ENCODE measurements at regions not wholly inside any gene's neighbourhood (a gene's known extent, or its start where the extent isn't known, plus 50 kb on each side); places are given as distances from the start of the nearest gene placed in this dataset.
A peak's percentile ranks its signal among the peaks of the same experiment; 100 is the strongest.
"Not testable (repeated sequence)": the region's sequence is repeated elsewhere in the genome, so short reads cannot be mapped to it uniquely, and the experiment has no call there.

- no peak for DNase-seq (ENCODE audit: extremely low read depth in 1 of 2, low read depth in 1 of 2)
These were observed 50.5 kb upstream of the GRIN2A start for GRCh38 chr16:10232757-10233156.

- DNase-seq (ENCODE audit: extremely low read depth in 1 of 2, low read depth in 1 of 2): no peak
These were observed 57.4 kb upstream of the GRIN2A start for GRCh38 chr16:10239640-10240039.

GRCh38 chr16:10240854-10241613, 58.8 kb upstream of the GRIN2A start:
- DNase-seq (ENCODE audit: extremely low read depth in 1 of 2, low read depth in 1 of 2): no peak

DNA sequence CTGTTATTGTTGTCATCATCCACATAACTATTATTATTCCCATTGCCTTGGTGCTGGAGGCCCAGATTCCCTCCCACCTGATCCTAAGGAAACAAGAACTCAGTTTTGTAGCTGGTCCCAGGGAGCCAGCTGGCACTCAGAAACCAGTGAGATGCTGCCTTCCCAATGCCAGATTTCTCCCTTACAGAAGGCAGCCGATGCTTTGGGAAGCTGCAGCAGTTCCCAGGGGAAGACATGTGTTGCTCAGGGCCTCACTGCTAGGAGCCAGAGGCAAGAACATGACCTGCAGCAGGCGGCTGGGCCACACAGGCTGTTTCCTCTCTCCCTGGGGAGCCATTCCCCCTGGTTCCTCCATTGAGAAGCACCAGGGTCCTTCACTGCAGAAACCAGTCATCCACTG, 59.9 kb upstream of the GRIN2A start:
- DNase-seq (ENCODE audit: extremely low read depth in 1 of 2, low read depth in 1 of 2): no peak

GRCh38 chr16:10242916-10243315, 60.7 kb upstream of the GRIN2A start:
- no peak for DNase-seq (ENCODE audit: extremely low read depth in 1 of 2, low read depth in 1 of 2)

GRCh38 chr16:10245002-10245401, 62.8 kb upstream of the GRIN2A start:
- no peak for DNase-seq (ENCODE audit: extremely low read depth in 1 of 2, low read depth in 1 of 2)

GRCh38 chr16:10250137-10250828, 68.1 kb upstream of the GRIN2A start:
- no peak for DNase-seq (ENCODE audit: extremely low read depth in 1 of 2, low read depth in 1 of 2)

- no peak for DNase-seq (ENCODE audit: extremely low read depth in 1 of 2, low read depth in 1 of 2)
These were observed 69.9 kb upstream of the GRIN2A start for GRCh38 chr16:10252155-10252554.

DNA sequence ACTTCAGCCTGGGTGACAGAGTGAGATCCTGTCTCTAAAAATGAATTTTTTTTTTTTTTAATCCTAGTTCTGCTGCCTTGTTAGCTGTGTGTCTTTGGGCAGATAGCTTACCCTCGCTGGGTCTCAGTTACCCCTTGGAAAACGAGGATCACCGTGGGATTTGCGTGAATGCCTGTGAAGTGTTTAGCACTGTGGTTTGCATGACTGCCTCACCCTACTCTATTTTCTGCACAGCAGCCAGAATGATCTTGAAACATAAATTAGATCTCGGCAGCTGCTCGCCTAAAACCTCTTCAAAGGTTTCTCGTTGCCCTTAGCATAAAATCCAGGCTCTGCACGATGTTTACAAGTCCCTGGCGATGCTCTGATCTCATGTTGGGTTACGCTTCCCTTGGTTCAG, 71.2 kb upstream of the GRIN2A start:
- no peak for DNase-seq (ENCODE audit: extremely low read depth in 1 of 2, low read depth in 1 of 2)

GRCh38 chr16:10255728-10256127, 73.5 kb upstream of the GRIN2A start:
- DNase-seq (ENCODE audit: extremely low read depth in 1 of 2, low read depth in 1 of 2): no peak

GRCh38 chr16:10256784-10257641, 74.8 kb upstream of the GRIN2A start:
- peak in 1 of 2 donors; percentile 21 for DNase-seq (ENCODE audit: extremely low read depth in 1 of 2, low read depth in 1 of 2)

- not testable (repeated sequence) for DNase-seq (ENCODE audit: extremely low read depth in 1 of 2, low read depth in 1 of 2)
These were observed 75.5 kb upstream of the GRIN2A start for GRCh38 chr16:10257642-10258251.

DNA sequence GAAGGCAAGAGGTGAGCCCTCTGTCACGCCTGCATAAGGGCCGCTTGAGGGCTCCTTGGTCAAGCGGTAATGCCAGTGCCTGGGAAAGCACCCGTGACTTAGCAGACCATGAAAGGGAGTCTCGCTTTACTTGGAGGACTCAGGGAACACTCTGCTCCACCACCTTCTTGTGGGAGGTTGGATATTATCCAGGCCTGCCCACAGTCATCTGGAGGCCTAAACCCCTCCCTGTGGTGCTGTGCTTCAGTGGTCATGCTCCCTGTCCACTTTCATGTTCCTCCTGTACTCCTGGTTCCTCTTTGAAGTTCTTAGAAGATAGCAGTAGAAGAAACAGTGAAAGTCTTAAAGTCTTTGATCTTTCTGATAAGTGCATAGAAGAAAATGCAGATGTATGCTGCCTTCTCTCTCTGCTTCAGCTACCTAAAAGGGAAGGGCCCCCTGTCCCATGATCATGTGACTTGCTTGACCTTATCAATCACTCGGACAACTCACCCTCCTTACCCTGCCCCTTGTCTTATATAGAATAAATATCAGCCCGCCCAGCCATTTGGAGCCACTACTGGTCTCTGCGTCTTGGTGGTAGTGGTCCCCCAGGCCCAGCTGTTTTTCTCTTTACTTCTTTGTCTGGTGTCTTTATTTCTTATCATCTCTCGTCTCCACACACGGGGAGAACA, 76.8 kb upstream of the GRIN2A start:
- DNase-seq (ENCODE audit: extremely low read depth in 1 of 2, low read depth in 1 of 2): not testable (repeated sequence)

DNA sequence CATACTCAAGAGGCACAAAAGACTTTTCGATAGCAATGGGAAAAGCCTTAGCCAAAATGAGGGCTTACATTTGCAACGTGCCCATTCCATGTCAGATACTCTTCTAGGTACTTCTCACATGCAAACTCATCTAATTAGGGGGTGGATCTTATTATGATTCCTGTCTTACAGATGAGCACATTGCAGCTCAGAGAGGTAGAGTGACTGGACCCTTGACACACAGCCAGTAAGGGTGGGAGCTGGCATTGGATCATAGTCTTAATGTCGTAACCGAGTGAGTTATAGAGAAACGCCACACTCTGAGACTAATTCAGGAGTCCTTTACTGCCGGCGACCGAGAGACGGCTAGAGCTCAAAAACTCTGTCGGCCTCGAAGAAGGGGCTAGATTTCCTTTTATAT, 78.8 kb upstream of the GRIN2A start:
- DNase-seq (ENCODE audit: extremely low read depth in 1 of 2, low read depth in 1 of 2): no peak

- DNase-seq (ENCODE audit: extremely low read depth in 1 of 2, low read depth in 1 of 2): not testable (repeated sequence)
These were observed 79.3 kb upstream of the GRIN2A start for GRCh38 chr16:10261526-10261925.

DNA sequence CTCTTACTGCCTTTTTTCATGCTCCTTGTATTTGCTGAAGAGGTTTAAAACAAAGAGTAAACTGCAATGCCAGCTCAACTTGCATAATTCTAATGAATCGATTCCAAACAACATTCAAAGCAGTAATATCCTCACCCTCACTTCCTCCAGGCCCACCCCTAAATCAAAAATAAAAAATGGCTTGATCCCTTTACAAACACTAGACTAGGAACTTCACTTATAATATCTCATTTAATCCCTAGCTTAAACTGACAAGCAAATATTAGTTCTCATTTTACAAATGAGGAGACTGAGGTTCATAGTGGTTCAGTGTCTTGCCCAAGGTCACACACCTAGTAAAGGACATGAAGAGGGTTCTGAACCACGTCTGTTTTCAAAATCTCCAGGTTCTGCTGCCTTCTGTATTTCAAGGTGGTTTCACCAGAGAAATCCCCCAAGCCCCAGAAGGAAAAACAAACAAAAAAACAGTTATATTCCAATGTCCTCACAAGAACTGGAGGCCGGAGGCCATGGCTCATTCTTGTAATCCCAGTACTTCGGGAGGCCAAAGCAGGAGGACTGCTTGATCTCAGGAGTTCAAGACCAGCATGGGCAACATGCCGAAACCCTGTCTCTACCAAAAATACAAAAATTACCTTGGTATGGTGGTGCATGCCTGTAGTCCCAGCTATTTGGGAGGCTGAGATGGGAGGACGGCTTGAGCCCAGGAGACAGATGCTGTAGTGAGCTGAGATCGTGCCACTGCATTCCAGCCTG, 80.3 kb upstream of the GRIN2A start:
- DNase-seq (ENCODE audit: extremely low read depth in 1 of 2, low read depth in 1 of 2): no peak

DNA sequence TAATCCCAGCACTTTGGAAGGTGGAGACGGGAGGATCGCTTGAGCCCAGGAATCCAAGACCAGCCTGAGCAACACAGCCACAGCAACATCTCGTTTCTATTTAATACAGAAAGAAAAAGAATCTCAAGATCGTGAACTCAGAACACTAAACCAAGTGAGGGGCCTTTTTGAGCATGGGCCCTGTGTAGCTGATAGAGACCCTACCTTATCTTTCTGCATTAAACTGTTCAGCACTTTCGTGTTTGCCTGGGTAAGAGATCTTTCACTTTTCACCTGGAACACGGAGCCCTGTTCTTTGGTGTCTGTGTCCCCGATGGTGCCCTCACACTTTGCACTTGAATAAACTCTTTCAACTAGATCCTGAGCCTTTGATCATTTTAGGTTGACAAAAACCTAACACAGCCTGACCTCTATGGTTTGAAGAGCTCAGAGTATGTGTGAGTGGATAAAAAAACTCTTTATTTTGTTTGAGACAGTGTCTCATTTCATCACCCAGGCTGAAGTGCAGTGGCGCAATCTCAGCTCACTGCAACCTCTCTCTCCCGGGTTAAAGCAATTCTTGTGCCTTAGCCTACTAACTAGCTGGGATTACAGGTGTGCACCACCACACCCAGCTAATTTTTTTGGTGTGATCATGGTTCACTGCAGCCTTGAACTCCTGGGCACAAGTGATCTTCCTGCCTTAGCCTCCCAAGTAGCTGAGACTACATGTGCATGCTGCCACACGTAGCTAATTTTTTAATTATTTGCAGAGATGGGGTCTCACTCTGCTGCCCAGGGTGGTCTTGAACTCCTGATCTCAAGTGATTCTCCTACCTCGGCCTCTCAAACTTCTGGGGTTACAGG, 83.8 kb upstream of the GRIN2A start:
- DNase-seq (ENCODE audit: extremely low read depth in 1 of 2, low read depth in 1 of 2): no peak

DNA sequence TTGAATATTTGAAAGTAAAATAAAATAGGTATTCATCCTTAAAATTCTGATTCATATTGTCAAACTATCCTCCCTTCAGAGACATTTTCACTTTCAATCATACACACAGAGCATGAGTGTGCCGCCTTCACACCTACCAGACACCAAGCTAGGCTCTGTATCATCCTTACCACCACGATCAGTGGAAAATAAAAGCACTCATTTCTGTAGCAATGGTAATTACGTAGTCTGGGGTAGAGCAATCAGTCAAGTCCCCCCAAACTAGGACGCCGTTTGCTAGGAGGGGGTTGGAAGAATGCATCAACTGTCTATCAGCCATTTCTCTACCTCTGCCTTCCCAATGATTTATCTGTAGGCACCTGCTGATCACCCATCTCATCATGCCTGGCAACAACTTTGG, 84.6 kb upstream of the GRIN2A start:
- no peak for DNase-seq (ENCODE audit: extremely low read depth in 1 of 2, low read depth in 1 of 2)

GRCh38 chr16:10269632-10270031, 87.4 kb upstream of the GRIN2A start:
- no peak for DNase-seq (ENCODE audit: extremely low read depth in 1 of 2, low read depth in 1 of 2)

Measured in activated CD8-positive, alpha-beta memory T cell treated with anti-CD3 and anti-CD28 coated beads for 1 hour (primary cell).